Skeletal muscle cell (primary cell): ENCODE measurements at regions not wholly inside any gene's neighbourhood (a gene's known extent, or its start where the extent isn't known, plus 50 kb on each side); places are given as distances from the start of the nearest gene placed in this dataset.

Source experiments
- DNase-seq: peaks from one replicate; pipeline ENCODE4 v3.0.0-alpha.2; 2010; ENCODE audit warnings: low read depth
- H3K4me3 ChIP-seq: 2 replicates; pipeline ENCODE4 v1.5.1; 2011; ENCODE audit warnings: low read depth, mild to moderate bottlenecking, control low read depth, low read length, moderate library complexity

GRCh38 chr3:113051787-113052186, 61.0 kb downstream of the GTPBP8 start:
- no peak overlapping the region for H3K4me3 ChIP-seq
- DNase-seq = no peak

GRCh38 chr3:113053169-113053568, 62.4 kb downstream of the GTPBP8 start:
- no peak for DNase-seq
- no peak overlapping the region for H3K4me3 ChIP-seq

GRCh38 chr3:113054552-113054951, 63.8 kb downstream of the GTPBP8 start:
- peak; percentile 85 for DNase-seq
- no peak overlapping the region for H3K4me3 ChIP-seq

DNA sequence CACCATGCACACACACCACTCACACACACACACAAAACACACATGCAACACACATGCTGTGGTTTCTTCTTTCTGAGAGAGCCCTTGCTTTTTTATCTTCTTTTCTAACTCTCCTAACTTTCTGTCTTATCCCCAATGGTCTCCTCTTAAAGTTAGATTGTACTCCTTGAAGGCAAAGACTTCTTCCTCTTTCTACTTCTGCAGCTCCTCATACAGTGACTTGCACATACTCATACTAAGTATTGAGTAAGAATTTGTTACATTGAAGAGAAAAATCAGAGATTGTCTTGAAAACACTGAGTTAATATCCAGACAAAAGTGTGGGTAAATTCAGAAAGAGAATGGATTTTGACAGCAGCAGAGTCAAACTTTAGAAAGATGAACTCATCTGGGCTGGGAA, 64.4 kb downstream of the GTPBP8 start:
- DNase-seq = no peak
- H3K4me3 ChIP-seq = no peak overlapping the region

DNA sequence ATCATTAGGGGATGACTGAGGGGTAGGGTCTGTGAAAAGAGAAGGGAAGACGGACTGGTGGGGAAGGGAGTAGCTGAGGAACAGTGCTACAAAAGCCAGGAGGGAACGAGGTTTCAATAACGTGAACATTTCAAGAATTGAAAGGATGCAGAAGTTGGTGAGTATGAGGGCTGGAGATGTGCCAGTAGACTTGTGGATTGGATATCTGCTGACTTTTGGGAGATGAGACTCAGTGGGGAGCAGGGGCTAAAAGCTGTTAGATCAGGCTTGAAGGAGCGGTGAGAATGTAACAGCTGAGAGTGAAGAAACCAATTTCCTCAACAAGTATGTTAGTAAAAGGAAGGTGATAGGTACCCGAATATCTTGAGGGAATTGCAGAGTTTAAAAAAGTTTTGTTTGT, 65.2 kb downstream of the GTPBP8 start:
- no peak overlapping the region for H3K4me3 ChIP-seq
- DNase-seq = no peak

DNA sequence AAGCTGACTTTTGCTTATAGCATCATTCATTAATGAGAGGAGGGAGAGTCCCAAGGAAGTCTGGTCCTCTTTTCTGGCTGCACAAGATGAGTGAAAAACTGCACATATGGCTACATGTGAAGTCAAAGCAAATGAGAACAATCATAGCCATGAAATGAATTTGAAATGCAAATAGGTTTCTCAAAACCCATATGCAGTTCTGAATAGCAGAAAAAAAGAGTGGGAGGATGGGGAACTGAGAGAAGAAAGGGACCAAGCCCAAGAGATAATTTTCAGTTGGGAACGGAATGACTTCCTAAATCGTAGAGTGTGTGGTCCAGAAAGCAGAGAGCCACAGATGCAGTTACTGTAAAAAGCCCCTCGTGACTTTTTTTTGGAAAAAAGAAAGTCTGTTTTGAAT, 66.3 kb downstream of the GTPBP8 start:
- no peak overlapping the region for H3K4me3 ChIP-seq
- DNase-seq = no peak

- no peak overlapping the region for H3K4me3 ChIP-seq
- DNase-seq = no peak
These were observed 67.4 kb downstream of the GTPBP8 start for GRCh38 chr3:113058188-113058587.

DNA sequence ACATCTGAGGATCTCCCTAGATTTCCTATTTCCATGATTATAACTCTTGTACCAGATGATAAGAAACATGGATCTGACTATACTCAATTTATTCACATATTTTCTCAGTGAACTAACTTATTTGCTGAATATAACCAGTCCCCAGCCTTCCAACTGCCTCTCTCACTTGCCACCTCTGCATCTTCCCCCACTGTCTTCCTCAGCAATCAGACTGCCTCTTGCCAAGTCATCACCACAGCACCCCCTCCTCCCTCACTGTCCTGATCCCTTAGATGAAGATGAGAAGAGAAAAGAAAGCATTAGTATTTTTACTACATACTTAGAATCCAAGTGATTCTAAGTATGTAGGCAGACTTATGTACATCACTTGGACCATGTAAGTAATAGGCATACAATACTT, 71.9 kb downstream of the GTPBP8 start:
- no peak for DNase-seq
- H3K4me3 ChIP-seq = no peak overlapping the region

GRCh38 chr3:113063126-113063894, 72.5 kb downstream of the GTPBP8 start:
- no peak for DNase-seq
- H3K4me3 ChIP-seq = no peak overlapping the region

DNA sequence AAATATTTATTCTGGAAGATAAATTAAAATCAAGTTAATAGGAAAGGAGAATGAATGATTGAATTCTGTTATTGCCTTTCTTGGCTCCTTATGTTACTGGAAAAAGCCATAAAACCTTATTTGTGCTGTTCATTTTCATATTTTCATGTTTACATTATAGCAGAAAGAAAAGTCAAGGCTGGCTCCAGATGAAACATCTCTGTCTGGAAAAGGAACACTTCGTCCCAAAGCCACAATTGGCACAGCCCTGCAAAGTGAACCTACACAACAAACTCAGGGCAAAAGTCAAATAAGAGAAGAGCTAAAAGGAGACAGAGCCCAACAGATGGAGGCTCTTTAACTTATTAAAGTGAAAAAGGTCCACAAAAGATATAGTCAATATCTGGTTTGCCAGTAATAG, 73.4 kb downstream of the GTPBP8 start:
- H3K4me3 ChIP-seq = no peak overlapping the region
- DNase-seq = no peak

DNA sequence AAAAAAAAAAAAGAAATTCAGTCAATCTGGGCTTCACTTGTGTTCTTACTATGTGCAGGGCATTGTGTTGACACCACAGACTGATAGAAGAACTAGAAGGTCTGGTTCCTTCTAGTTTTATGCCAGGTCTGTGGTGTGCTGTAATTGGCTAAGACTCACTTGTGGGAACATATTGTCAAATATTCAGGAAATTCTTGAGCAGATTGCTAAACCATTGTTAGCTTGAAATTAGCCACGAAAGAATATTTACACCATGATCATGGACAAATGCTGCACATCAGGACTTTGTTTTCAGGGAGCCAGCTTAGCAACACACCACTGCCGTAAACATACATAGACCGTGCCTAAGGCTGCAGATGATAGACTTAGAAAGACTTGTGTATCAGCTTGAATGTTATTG, 74.6 kb downstream of the GTPBP8 start:
- DNase-seq = no peak
- H3K4me3 ChIP-seq = no peak overlapping the region

DNA sequence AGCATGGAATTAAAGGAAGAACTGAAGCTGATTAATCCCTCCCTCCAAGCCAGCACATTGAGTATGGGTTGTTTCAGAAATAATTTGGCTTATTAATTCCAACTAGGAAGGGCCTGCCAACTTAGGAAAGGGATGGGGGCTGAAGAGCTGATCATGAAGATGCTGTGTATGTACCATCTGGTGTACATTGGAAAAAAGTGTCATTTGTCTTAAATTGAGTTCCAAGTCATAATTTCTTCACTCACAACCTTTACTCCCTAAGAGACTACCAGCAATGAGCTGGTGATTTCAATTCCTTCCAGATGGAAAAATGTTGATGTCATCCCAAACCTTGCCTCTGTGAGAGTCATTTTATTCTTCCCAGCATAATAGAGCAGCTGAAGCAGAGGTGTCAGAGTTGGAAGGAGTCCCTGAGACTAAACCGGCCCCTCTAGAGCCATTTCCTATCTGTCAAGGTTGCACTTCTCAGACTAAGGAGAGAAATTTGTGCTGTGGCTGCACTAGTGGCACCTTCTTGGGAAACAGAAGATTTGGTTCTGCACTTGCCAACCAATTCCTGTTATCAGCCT, 79.4 kb downstream of the GTPBP8 start:
- DNase-seq = peak; percentile 47
- no peak overlapping the region for H3K4me3 ChIP-seq

DNA sequence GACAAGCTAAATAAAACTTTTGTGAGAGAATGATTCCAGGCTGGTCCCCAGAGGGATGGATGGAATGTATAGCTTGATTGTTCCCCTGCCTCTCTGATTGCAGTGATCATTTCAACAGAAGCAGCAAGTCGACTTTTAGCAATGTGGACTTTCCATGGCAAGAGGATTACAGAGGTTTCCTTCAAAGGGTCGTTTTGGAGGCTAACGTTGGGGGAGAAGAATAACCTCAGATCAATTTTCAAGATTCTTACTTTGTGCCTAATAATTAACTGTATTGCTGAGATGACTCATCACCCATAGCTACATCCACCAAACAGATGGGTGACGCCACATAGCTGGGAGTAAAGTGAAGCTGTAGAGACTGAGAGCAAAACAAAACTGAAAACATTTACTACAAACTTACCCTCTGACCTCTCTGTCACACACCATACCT, 79.9 kb downstream of the GTPBP8 start:
- peak; percentile 45 for DNase-seq
- no peak overlapping the region for H3K4me3 ChIP-seq

DNA sequence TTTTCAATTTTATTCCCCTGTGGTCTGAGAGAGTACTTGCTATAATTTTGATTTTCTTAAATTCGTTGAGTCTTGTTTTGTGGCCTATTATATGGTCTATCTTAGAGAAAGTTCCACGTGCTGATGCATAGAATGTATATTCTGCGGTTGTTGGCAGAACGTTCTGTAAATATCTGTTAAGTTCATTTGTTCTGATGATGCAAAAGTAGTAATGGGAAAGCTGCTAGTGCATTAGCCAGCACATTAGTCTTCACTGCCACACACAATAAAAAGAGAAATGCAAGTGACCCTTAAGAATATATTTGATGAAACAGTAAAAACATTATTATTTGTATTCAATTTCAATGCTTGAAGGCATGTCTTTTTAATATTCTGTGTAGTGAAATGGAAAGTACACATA, 84.8 kb downstream of the GTPBP8 start:
- DNase-seq = no peak
- no peak overlapping the region for H3K4me3 ChIP-seq

GRCh38 chr3:113079218-113079961, 88.6 kb downstream of the GTPBP8 start:
- DNase-seq = no peak
- H3K4me3 ChIP-seq = no peak overlapping the region

DNA sequence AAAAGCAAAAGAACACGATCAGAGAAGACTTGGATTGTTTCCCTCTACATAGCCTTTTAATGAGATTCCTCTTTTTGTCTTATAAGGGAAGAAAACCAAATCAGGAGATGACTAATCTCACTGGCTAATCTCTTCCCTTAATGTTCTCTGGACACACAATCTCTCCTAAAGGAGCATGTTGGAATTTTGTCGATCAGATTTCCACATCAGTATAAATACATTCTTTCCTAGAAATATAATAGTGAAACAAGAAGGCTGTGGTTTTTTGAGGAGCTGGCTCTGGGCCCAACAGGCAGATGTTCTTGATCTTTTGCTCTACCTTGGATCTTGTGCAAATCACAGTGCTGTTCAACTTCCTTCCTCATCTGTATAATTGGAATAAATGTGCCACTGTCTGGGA, 94.0 kb downstream of the GTPBP8 start:
- peak; percentile 64 for DNase-seq
- H3K4me3 ChIP-seq = no peak overlapping the region

DNA sequence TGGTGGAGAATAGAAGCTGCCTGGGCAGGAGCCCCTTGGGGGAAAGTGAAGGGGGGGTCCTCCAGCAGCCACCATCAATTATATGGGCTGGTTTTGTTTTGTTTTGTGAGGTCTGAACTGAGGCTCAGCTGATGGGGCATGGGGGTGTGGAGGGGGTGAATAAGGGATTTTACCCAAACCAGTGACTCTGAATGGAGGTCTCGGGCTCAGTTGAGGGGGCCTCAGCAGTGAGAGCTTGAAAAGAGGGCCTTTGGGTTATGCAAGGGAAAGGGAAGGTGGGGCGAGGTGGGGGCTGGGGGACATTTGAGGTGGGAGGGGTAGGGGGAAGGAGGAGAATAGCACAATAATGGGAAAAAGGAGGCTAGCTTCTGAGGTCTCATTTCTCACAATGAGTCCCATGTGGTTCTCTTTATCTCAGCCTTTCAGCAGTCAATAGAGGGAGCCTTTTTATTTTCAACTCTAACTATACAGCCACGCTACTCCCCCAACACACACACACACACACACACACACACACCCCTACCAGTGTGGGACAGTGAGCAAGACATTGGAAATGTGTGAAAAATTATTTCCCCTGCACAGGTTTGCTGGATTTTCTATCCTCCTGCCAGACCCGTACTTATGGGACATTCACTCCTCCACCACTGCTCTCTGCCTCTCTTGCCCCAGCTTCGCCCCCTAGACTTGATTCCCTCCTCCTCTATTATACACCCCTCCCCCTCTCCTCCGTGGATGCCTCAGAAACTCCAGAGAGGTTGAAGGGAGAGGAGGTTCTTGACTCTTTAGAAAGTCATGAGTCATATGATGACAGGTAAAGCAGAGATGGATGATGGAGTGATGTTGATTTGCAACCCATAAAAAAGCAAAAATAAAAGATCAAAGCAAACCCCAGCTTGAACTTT, 96.0 kb downstream of the GTPBP8 start:
- DNase-seq = no peak
- H3K4me3 ChIP-seq = no peak overlapping the region

- H3K4me3 ChIP-seq = no peak overlapping the region
- no peak for DNase-seq
These were observed 97.8 kb downstream of the GTPBP8 start for GRCh38 chr3:113088616-113089015.

GRCh38 chr3:113091417-113091816, 100.6 kb downstream of the GTPBP8 start:
- no peak for DNase-seq
- no peak overlapping the region for H3K4me3 ChIP-seq

DNA sequence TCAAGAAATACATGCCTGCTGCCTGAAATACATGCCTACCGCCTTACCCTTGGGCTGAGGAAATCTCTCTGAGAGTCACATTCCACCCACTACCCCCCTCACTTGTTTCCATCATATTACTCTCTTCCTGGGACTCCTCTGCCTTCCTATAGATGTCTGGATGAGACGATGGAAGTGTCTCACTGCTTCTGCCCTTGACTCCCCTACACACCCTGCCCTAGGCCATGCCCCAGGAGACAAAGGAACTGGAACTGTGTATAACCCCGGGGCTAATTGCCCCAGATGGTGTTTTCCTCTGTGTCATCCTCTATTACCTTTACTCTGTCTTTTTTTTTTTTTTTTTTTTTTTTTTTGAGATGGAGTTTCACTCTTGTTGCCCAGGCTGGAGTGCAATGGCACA, 102.0 kb downstream of the GTPBP8 start:
- no peak overlapping the region for H3K4me3 ChIP-seq
- DNase-seq = no peak
